GM12872 (cell line): ENCODE measurements at regions not wholly inside any gene's neighbourhood (a gene's known extent, or its start where the extent isn't known, plus 50 kb on each side); places are given as distances from the start of the nearest gene placed in this dataset.

Source experiments
- TF ChIP-seq, protein P1 (sequence below): IDR thresholded peaks from 3 replicates; pipeline ENCODE4 v1.5.1; 2011; ENCODE audit warnings: low read depth, mild to moderate bottlenecking, low read length, moderate library complexity; ENCODE audit not compliant: insufficient read depth

DNA sequence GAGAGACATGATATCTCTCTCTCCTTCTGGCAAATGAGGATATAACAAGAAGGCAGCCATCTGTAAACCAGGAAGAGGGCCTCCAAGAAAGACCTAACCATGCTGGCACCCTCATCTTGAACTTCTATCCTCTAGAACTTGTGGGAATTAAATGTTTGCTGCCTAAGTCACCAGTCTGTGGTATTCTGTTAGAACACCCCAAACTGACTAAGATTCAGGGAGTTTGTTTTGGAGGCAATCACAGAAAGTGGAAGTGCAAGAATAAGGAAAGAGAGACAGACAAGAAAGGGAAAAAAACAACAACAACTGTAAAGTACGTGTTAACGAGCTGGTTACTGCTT, 114.5 kb upstream of the GOT2 start:
- TF ChIP-seq, protein P1, sequence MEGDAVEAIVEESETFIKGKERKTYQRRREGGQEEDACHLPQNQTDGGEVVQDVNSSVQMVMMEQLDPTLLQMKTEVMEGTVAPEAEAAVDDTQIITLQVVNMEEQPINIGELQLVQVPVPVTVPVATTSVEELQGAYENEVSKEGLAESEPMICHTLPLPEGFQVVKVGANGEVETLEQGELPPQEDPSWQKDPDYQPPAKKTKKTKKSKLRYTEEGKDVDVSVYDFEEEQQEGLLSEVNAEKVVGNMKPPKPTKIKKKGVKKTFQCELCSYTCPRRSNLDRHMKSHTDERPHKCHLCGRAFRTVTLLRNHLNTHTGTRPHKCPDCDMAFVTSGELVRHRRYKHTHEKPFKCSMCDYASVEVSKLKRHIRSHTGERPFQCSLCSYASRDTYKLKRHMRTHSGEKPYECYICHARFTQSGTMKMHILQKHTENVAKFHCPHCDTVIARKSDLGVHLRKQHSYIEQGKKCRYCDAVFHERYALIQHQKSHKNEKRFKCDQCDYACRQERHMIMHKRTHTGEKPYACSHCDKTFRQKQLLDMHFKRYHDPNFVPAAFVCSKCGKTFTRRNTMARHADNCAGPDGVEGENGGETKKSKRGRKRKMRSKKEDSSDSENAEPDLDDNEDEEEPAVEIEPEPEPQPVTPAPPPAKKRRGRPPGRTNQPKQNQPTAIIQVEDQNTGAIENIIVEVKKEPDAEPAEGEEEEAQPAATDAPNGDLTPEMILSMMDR = no peak

- TF ChIP-seq, protein P1 = no peak
Measured at GRCh38 chr16:58847902-58848661, 114.0 kb upstream of the GOT2 start.

DNA sequence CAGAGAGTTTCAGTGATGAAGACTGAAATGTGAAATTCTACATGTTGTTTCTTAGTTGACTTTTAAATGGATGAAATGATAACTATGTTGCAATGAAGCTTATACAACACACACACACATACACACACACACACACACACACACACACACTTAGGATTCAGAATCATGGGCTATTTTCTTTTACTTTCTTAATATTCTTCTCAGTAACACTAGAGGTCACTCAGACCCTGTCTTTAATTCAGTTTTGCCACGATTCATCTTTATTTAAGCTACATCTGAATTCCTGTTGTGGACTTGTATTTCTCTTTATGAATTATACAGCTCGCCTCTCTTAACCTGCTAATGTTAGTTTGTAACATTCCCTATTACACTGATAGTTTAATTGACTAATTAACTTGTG, 109.6 kb upstream of the GOT2 start:
- TF ChIP-seq, protein P1 = peak; percentile 39; the same call in 2 of the 3 replicates

GRCh38 chr16:58842746-58843145, 108.6 kb upstream of the GOT2 start:
- TF ChIP-seq, protein P1 = no peak

- TF ChIP-seq, protein P1 = no peak
Measured at GRCh38 chr16:58842156-58842555, 108.0 kb upstream of the GOT2 start.

DNA sequence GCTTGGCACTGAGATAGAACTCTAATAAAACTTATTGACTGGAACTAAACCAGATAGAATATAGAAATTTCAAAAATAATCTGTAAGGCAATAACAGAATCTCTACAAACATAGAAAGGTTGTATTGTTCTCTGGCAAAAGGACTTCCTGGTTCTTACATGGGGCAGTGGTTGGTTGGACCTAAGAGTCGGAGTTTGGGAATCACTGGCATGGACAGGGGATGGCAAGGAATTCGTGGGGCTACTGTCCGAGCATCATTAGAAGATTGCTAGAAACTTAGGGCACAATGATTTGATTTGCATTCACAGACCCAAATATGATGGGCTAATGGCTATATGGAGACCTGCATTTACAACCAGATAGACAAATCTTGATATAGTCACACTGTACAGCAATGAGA, 103.8 kb upstream of the GOT2 start:
- TF ChIP-seq, protein P1 = no peak

DNA sequence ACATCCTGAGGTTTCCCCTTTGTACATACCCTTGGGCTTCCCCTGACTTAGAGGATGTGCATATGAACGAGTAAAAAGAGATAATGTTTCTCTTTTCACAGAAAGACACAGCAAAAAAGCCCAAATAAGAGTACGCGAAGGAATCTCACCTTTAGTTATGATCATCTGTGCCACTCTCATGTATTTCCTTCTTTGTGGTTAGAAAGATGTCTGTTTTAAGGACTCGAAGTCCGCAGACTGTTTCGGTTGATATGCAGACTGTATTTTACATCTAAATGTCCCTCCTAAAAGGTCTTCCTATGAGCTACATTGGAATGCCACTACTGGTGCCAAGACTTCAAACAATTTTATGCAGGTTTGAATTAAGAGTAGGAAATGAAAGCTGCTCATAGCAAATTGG, 102.3 kb upstream of the GOT2 start:
- TF ChIP-seq, protein P1 = no peak
